B cell (primary cell): ENCODE measurements at regions not wholly inside any gene's neighbourhood (a gene's known extent, or its start where the extent isn't known, plus 50 kb on each side); places are given as distances from the start of the nearest gene placed in this dataset.

ENCODE experiments used
- ATAC-seq: fragments of 200-7000 bp; cut with Tn5 transposase; one replicate; pipeline ENCODE4 v1.10.0; 2021; ENCODE audit warnings: low read depth, mild to moderate bottlenecking, moderate number of reproducible peaks, moderate library complexity
- CTCF ChIA-PET: fragments of 350-600 bp; sonication (Branson Sonifier 250); formaldehyde crosslinking; loops from one replicate; lab custom pipeline; 2021; ENCODE audit warnings: antibody characterized with exemption, inconsistent platforms; lab: Charles Lee
- POLR2A ChIA-PET: fragments of 350-600 bp; sonication (Branson Sonifier 250); formaldehyde crosslinking; loops from one replicate; lab custom pipeline; 2021; ENCODE audit warnings: antibody characterized with exemption; lab: Charles Lee
- DNase-seq: peaks from one replicate; pipeline ENCODE4 v3.0.0; 2013
- H2AFZ ChIP-seq: 2 replicates; pipeline ENCODE4 v1.6.1; 2012; ENCODE audit warnings: mild to moderate bottlenecking, low read depth, low read length; ENCODE audit not compliant: insufficient read depth, poor library complexity, severe bottlenecking
- H3K27ac ChIP-seq, 2 donors: 1 replicate in 1 of 2; 2 replicates in 1 of 2; pipeline ENCODE4 v1.5.1; 2012 to 2013; ENCODE audit warnings: low read length in 2 of 2, mild to moderate bottlenecking in 2 of 2, moderate library complexity in 1 of 2
- H3K27me3 ChIP-seq, 4 experiments: fragments of 200-600 bp in 1 of 4; sonication (generic) in 1 of 4; replicated peaks in 1 of 4; 1 replicate in 2 of 4; 2 replicates in 2 of 4; pipeline versions ENCODE4 v1.6.1 to v1.7.0; 2013 to 2016; ENCODE audit warnings: low read length in 3 of 4, mild to moderate bottlenecking in 2 of 4, mixed read lengths in 1 of 4, moderate library complexity in 1 of 4; ENCODE audit not compliant: insufficient read depth in 4 of 4, control insufficient read depth in 3 of 4; ENCODE audit errors: control extremely low read depth in 1 of 4
- H3K36me3 ChIP-seq, 2 experiments: replicated peaks in 1 of 2; 1 replicate in 1 of 2; 2 replicates in 1 of 2; pipeline versions ENCODE4 v1.6.1 to v1.7.1; 2013; ENCODE audit warnings: low read length in 1 of 2; ENCODE audit not compliant: insufficient read depth in 2 of 2, control insufficient read depth in 1 of 2; ENCODE audit errors: control extremely low read depth in 1 of 2, extremely low read depth in 1 of 2
- H3K4me1 ChIP-seq, 2 donors: fragments of 200-600 bp in 1 of 2; sonication (generic) in 1 of 2; 1 replicate in 1 of 2; 2 replicates in 1 of 2; pipeline versions ENCODE4 v1.5.1 to v1.6.1; 2013 to 2017; ENCODE audit warnings: low read length in 2 of 2; ENCODE audit not compliant: control insufficient read depth in 2 of 2, insufficient read depth in 2 of 2
- H3K4me2 ChIP-seq: replicated peaks from 2 replicates; pipeline ENCODE3; 2012; ENCODE audit warnings: mild to moderate bottlenecking, low read depth, low read length; ENCODE audit not compliant: poor library complexity, severe bottlenecking
- H3K4me3 ChIP-seq, 5 experiments: fragments of 200-600 bp in 1 of 5; sonication (generic) in 1 of 5; 1 replicate in 3 of 5; 2 replicates in 2 of 5; pipeline versions ENCODE4 v1.5.1 to v1.7.0; 2011 to 2016; ENCODE audit warnings: low read length in 4 of 5, mild to moderate bottlenecking in 4 of 5, low read depth in 2 of 5, control low read depth in 1 of 5, moderate library complexity in 1 of 5; ENCODE audit not compliant: insufficient read depth in 1 of 5; ENCODE audit errors: control extremely low read depth in 1 of 5, extremely low read depth in 1 of 5
- H3K79me2 ChIP-seq: fragments of 200-600 bp; sonication (generic); one replicate; pipeline ENCODE4 v1.6.0; 2016; ENCODE audit warnings: low read length; ENCODE audit not compliant: control insufficient read depth, insufficient read depth
- H3K9ac ChIP-seq: fragments of 200-600 bp; sonication (generic); 2 replicates; pipeline ENCODE4 v1.6.1; 2017; ENCODE audit warnings: mild to moderate bottlenecking, low read length, moderate library complexity
- H3K9me3 ChIP-seq, 3 donors: one replicate each; pipeline versions ENCODE4 v1.6.1 to v1.7.1; 2013; ENCODE audit warnings: low read length in 2 of 3; ENCODE audit not compliant: control insufficient read depth in 2 of 3, insufficient read depth in 1 of 3; ENCODE audit errors: control extremely low read depth in 1 of 3
- H4K20me1 ChIP-seq: 2 replicates; pipeline ENCODE4 v1.6.0; 2012; ENCODE audit warnings: mild to moderate bottlenecking, low read length; ENCODE audit not compliant: insufficient read depth, control insufficient read depth, poor library complexity, severe bottlenecking
- H3K27ac Mint-ChIP-seq: one replicate; pipeline ENCODE4 v1.8.0; 2021; ENCODE audit warnings: mixed read lengths
- H3K27me3 Mint-ChIP-seq: one replicate; pipeline ENCODE4 v1.8.0; 2021; ENCODE audit warnings: mixed read lengths
- H3K4me1 Mint-ChIP-seq: one replicate; pipeline ENCODE4 v1.8.0; 2021; ENCODE audit warnings: mixed read lengths
- H3K4me3 Mint-ChIP-seq: one replicate; pipeline ENCODE4 v1.8.0; 2021; ENCODE audit warnings: mixed read lengths
- H3K9me3 Mint-ChIP-seq: one replicate; pipeline ENCODE4 v1.8.0; 2022; ENCODE audit warnings: mixed read lengths; ENCODE audit not compliant: insufficient read depth
- CTCF ChIP-seq: fragments of 200-600 bp; IDR thresholded peaks from one replicate; pipeline ENCODE4 v1.8.0; 2022; ENCODE audit warnings: antibody characterized with exemption, mild to moderate bottlenecking
- EZH2 ChIP-seq: IDR thresholded peaks from 2 replicates; pipeline ENCODE4 v1.6.1; 2012; ENCODE audit warnings: borderline replicate concordance, low read depth, mild to moderate bottlenecking, moderate library complexity, low read length; ENCODE audit not compliant: insufficient read depth, poor library complexity, severe bottlenecking
- WGBS: methylation state at CpG from one replicate; pipeline ENCODE4 v1.1.5; 2013; ENCODE audit warnings: missing lambda C conversion rate; ENCODE audit not compliant: insufficient coverage; 5-methylcytosine and 5-hydroxymethylcytosine counted together
- intact Hi-C: fragments of 100-400 bp; cut with micrococcal nuclease; formaldehyde crosslinking; loops from one replicate; pipeline ENCODE4 v1.10.0; 2022

GRCh38 chr16:50880926-50881325 is 139.0 kb downstream of the CYLD start:
- Mint-ChIP-seq H3K27ac (no peak overlapping the region), H3K4me1 (no peaks in the 10 kb centered on the region), H3K9me3 (no peaks in the 10 kb centered on the region), H3K27me3 (peaks cover 38% of the 10 kb centered on the region), H3K4me3 (no peak overlapping the region)
- no peak for DNase-seq
- Histone ChIP-seq H2AFZ (no peak overlapping the region), H3K79me2 (no peaks in the 10 kb centered on the region), H3K27me3 (peaks cover 0 to 13% (median 4%) of the 10 kb centered on the region in 4 experiments), H3K9me3 (peaks cover 0 to 12% (median 0%) of the 10 kb centered on the region in 3 donors), H4K20me1 (no peaks in the 10 kb centered on the region), H3K4me1 (no peaks in the 10 kb centered on the region), H3K4me2 (no peak overlapping the region), H3K4me3 (no peak overlapping the region), H3K36me3 (no peaks in the 10 kb centered on the region), H3K9ac (no peak overlapping the region), H3K27ac (no peak overlapping the region)
- intact Hi-C loops: no loop called here
- TF ChIP-seq CTCF (no peak), EZH2 (no peak)
- WGBS: no CpG with 5 or more reads among the region's 3 CpGs
- ChIA-PET POLR2A (no interaction called here), CTCF (no interaction called here)
- ATAC-seq: no peak

- Mint-ChIP-seq H3K9me3 (no peaks in the 10 kb centered on the region), H3K27ac (no peak overlapping the region), H3K27me3 (peaks cover 38% of the 10 kb centered on the region), H3K4me1 (no peaks in the 10 kb centered on the region), H3K4me3 (no peak overlapping the region)
- DNase-seq (no peak), ATAC-seq (no peak)
- H3K36me3 ChIP-seq: no peaks in the 10 kb centered on the region
- no peak overlapping the region for H3K4me3 ChIP-seq
- no peak overlapping the region for H2AFZ ChIP-seq
- ChIA-PET POLR2A (no interaction called here), CTCF (no interaction called here)
- no peak overlapping the region for H3K4me2 ChIP-seq
- H3K27me3 ChIP-seq: peaks cover 0 to 13% (median 7%) of the 10 kb centered on the region in 4 experiments
- no peak overlapping the region for H3K9ac ChIP-seq
- H4K20me1 ChIP-seq: no peaks in the 10 kb centered on the region
- TF ChIP-seq EZH2: no peak
- TF ChIP-seq CTCF: no peak
- H3K79me2 ChIP-seq: no peaks in the 10 kb centered on the region
- H3K27ac ChIP-seq: no peak overlapping the region
- intact Hi-C loops: no loop called here
- peaks cover 0 to 10% (median 0%) of the 10 kb centered on the region in 3 donors for H3K9me3 ChIP-seq
- no peaks in the 10 kb centered on the region for H3K4me1 ChIP-seq
- WGBS: 36% methylated on average over 21 of the region's 24 CpGs
These were observed 138.2 kb downstream of the CYLD start for GRCh38 chr16:50879873-50880695.
